Smooth muscle cell (in vitro differentiated cells): ENCODE measurements at regions not wholly inside any gene's neighbourhood (a gene's known extent, or its start where the extent isn't known, plus 50 kb on each side); places are given as distances from the start of the nearest gene placed in this dataset.

ENCODE experiments used
- DNase-seq: peaks from one replicate; lab custom pipeline; 2025; ENCODE audit not compliant: unreplicated experiment; lab: John Stamatoyannopoulos, UW
- H2AFZ ChIP-seq: fragments of 200-600 bp; sonication (generic); 2 replicates; pipeline ENCODE4 v1.6.0; 2016; ENCODE audit warnings: antibody characterized with exemption, low read depth, mild to moderate bottlenecking
- H3F3A ChIP-seq: fragments of 200-600 bp; sonication (generic); 2 replicates; pipeline ENCODE4 v1.6.0; 2017; ENCODE audit warnings: antibody characterized with exemption, low read depth
- H3K27ac ChIP-seq: fragments of 200-600 bp; sonication (generic); 2 replicates; pipeline ENCODE4 v1.5.1; 2016; ENCODE audit warnings: low read depth, mild to moderate bottlenecking
- H3K27me3 ChIP-seq: fragments of 200-600 bp; sonication (generic); 2 replicates; pipeline ENCODE4 v1.6.1; 2016; ENCODE audit warnings: low read depth, mild to moderate bottlenecking
- H3K36me3 ChIP-seq: fragments of 200-600 bp; sonication (generic); 2 replicates; pipeline ENCODE4 v1.5.1; 2016; ENCODE audit warnings: low read depth
- H3K4me1 ChIP-seq: fragments of 200-600 bp; sonication (generic); 2 replicates; pipeline ENCODE4 v1.5.1; 2016; ENCODE audit warnings: low read depth
- H3K4me2 ChIP-seq: fragments of 200-600 bp; sonication (generic); 2 replicates; pipeline ENCODE4 v1.6.0; 2016; ENCODE audit warnings: mild to moderate bottlenecking
- H3K4me3 ChIP-seq: fragments of 200-600 bp; sonication (generic); 2 replicates; pipeline ENCODE4 v1.5.1; 2016; ENCODE audit warnings: mild to moderate bottlenecking
- H3K79me2 ChIP-seq: fragments of 200-600 bp; sonication (generic); 2 replicates; pipeline ENCODE4 v1.6.0; 2016; ENCODE audit warnings: low read depth, mild to moderate bottlenecking
- H3K9ac ChIP-seq: fragments of 200-600 bp; sonication (generic); 2 replicates; pipeline ENCODE4 v1.6.0; 2016; ENCODE audit warnings: low read depth
- H3K9me3 ChIP-seq: fragments of 200-600 bp; sonication (generic); replicated peaks from 2 replicates; pipeline ENCODE4 v1.5.1; 2016; ENCODE audit warnings: low read depth
- H4K20me1 ChIP-seq: fragments of 200-600 bp; sonication (generic); 2 replicates; pipeline ENCODE4 v1.6.0; 2016; ENCODE audit warnings: low read depth
- WGBS: methylation state at CpG from one replicate; pipeline ENCODE4 v1.1.7; 2016; ENCODE audit warnings: low lambda C conversion rate; 5-methylcytosine and 5-hydroxymethylcytosine counted together
- TF ChIP-seq, protein P1 (sequence below): fragments of 200-600 bp; sonication (generic); IDR thresholded peaks from 2 replicates; pipeline ENCODE4 v1.5.1; 2017; ENCODE audit warnings: borderline replicate concordance, mild to moderate bottlenecking, antibody characterized with exemption; ENCODE audit not compliant: insufficient read depth, poor library complexity, severe bottlenecking

- WGBS: 79% methylated on average over 4 of the region's 4 CpGs
Observed at GRCh38 chr3:80606073-80606472, 838.3 kb upstream of the ROBO1 start.

DNA sequence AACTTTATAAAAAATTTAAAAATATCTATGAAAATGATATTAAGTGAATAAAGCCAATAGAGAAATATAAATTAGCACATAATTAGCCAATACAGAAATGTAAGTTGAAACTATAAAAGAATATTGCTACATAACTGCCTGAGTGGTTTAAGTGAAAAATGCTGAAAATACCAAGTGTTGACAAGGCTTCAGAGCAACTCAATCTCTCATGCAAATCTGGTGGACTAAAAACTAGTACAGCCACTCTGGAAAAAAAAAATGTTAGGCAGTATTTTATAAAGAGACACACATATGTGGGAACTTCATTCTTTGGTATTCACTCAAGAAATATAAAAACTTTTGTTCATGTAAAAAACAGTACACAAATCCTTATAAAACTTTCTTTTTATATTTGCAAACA, 833.7 kb upstream of the ROBO1 start:
- no peaks in the 10 kb centered on the region for H3K36me3 ChIP-seq
- H3K9ac ChIP-seq: no peak overlapping the region
- H3K9me3 ChIP-seq: no peaks in the 10 kb centered on the region
- TF ChIP-seq, protein P1, sequence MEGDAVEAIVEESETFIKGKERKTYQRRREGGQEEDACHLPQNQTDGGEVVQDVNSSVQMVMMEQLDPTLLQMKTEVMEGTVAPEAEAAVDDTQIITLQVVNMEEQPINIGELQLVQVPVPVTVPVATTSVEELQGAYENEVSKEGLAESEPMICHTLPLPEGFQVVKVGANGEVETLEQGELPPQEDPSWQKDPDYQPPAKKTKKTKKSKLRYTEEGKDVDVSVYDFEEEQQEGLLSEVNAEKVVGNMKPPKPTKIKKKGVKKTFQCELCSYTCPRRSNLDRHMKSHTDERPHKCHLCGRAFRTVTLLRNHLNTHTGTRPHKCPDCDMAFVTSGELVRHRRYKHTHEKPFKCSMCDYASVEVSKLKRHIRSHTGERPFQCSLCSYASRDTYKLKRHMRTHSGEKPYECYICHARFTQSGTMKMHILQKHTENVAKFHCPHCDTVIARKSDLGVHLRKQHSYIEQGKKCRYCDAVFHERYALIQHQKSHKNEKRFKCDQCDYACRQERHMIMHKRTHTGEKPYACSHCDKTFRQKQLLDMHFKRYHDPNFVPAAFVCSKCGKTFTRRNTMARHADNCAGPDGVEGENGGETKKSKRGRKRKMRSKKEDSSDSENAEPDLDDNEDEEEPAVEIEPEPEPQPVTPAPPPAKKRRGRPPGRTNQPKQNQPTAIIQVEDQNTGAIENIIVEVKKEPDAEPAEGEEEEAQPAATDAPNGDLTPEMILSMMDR: no peak
- no peaks in the 10 kb centered on the region for H3F3A ChIP-seq
- H3K79me2 ChIP-seq: no peaks in the 10 kb centered on the region
- H3K27ac ChIP-seq: no peak overlapping the region
- no peaks in the 10 kb centered on the region for H4K20me1 ChIP-seq
- H2AFZ ChIP-seq: no peak overlapping the region
- no peaks in the 10 kb centered on the region for H3K4me1 ChIP-seq
- no peak for DNase-seq
- H3K4me2 ChIP-seq: no peak overlapping the region
- no peak overlapping the region for H3K4me3 ChIP-seq
- no peaks in the 10 kb centered on the region for H3K27me3 ChIP-seq

More at GRCh38 chr3:80606073-80606472, 838.3 kb upstream of the ROBO1 start:
- no peak overlapping the region for H2AFZ ChIP-seq
- no peak overlapping the region for H3K4me3 ChIP-seq
- H3K9me3 ChIP-seq: no peaks in the 10 kb centered on the region
- no peaks in the 10 kb centered on the region for H3K36me3 ChIP-seq
- no peak for DNase-seq
- no peak overlapping the region for H3K27ac ChIP-seq
- H3K9ac ChIP-seq: no peak overlapping the region
- H3K79me2 ChIP-seq: no peaks in the 10 kb centered on the region
- TF ChIP-seq, protein P1: no peak
- H3F3A ChIP-seq: no peaks in the 10 kb centered on the region
- H3K4me1 ChIP-seq: no peaks in the 10 kb centered on the region
- H3K4me2 ChIP-seq: no peak overlapping the region
- no peaks in the 10 kb centered on the region for H3K27me3 ChIP-seq
- no peaks in the 10 kb centered on the region for H4K20me1 ChIP-seq

GRCh38 chr3:80592792-80593191, 825.0 kb upstream of the ROBO1 start:
- Histone ChIP-seq H3K36me3 (no peaks in the 10 kb centered on the region), H3K9ac (no peak overlapping the region), H3K4me2 (no peak overlapping the region), H3K79me2 (no peaks in the 10 kb centered on the region), H3K9me3 (no peaks in the 10 kb centered on the region), H3K27me3 (no peaks in the 10 kb centered on the region), H2AFZ (no peak overlapping the region), H3F3A (no peaks in the 10 kb centered on the region), H4K20me1 (no peaks in the 10 kb centered on the region), H3K4me1 (no peaks in the 10 kb centered on the region), H3K4me3 (no peak overlapping the region), H3K27ac (no peak overlapping the region)
- WGBS: 0% methylated on average over 1 of the region's 1 CpG
- TF ChIP-seq, protein P1: no peak
- DNase-seq: no peak

DNA sequence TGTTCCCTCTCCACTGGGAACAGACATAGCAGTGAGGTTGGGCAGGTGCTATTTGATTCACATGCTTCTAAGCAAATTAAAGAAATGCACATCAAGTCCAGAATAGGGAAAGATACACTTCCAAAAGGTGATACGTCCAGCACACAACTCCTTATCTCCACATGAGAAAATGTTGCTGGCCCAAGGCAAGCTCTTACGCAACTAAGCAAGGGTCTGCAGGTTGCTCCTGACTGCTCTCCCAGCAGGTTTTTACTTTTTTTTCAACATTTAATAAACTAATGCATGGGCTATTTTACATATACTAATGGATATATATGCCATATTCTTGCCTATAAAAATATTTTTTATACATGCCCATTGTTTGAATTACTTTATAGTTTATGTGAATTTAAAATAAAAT, 818.5 kb upstream of the ROBO1 start:
- WGBS: 87% methylated on average over 2 of the region's 2 CpGs
- no peak for DNase-seq
- TF ChIP-seq, protein P1: no peak

More for the DNA sequence above, 818.5 kb upstream of the ROBO1 start:
- Histone ChIP-seq H3F3A (no peaks in the 10 kb centered on the region), H3K79me2 (no peaks in the 10 kb centered on the region), H3K9ac (no peak overlapping the region), H3K4me1 (no peaks in the 10 kb centered on the region), H3K4me3 (no peak overlapping the region), H3K27me3 (no peaks in the 10 kb centered on the region), H3K36me3 (no peaks in the 10 kb centered on the region), H3K9me3 (no peaks in the 10 kb centered on the region), H2AFZ (no peak overlapping the region), H3K4me2 (no peak overlapping the region), H3K27ac (no peak overlapping the region), H4K20me1 (no peaks in the 10 kb centered on the region)
